ENCODE measurements at regions not wholly inside any gene's neighbourhood (a gene's known extent, or its start where the extent isn't known, plus 50 kb on each side); places are given as distances from the start of the nearest gene placed in this dataset.

DNA sequence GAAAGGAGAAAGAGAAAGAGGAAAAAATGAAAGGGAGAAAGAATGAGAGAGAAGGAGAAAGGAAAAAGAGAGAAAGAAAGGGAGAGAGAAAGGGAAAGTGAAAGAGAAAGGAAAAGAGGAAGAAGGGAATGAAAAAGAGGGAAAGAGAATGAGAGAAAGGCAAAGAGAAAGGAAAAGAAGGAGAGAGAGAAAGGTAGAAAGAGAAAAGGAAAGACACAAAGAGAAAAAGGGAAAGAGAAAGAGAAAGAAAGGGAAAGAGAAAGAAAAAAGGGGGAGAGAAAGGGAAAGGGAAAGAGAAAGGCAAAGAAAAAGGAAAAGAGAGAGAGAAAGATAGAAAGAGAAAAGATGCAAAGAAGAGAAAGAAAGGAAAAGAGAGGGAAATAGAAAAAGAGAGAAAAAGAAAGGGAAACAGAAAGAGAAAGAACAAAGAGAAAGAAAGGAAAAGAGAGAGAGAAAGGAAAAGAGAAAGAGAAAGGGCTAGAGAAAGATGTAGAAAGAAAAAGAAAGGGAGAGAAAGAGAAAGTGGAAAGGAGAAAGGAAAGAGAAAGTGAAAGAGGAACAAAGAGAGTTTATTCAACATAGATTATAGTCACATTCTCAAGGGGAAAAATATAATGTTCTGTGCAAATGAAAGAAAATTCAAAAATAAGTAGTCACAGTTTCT, 165.2 kb downstream of the TMEM38B start (continued):
- TF ChIP-seq EP300 (IDR thresholded peaks at IDR 0.05; ENCODE audit: borderline replicate concordance in 1 of 2, low read depth in 2 of 2, low read length in 2 of 2) (no peak), CTBP2 (IDR thresholded peaks at IDR 0.05; ENCODE audit: borderline replicate concordance, insufficient read depth, insufficient read length, low read length) (no peak), HDAC6 (IDR thresholded peaks at IDR 0.05; ENCODE audit: low read depth, low read length) (no peak), CBX5 (IDR thresholded peaks at IDR 0.05; ENCODE audit: low read depth, low read length) (no peak)

Data from H1 (cell line).